ENCODE measurements at regions not wholly inside any gene's neighbourhood (a gene's known extent, or its start where the extent isn't known, plus 50 kb on each side); places are given as distances from the start of the nearest gene placed in this dataset.

GRCh38 chr15:35596285-35596684 lies 50.3 kb upstream of the DPH6 start:
- no peak for ATAC-seq

GRCh38 chr15:35602836-35603235 lies 56.9 kb upstream of the DPH6 start:
- ATAC-seq: no peak

GRCh38 chr15:35603301-35603700 lies 57.3 kb upstream of the DPH6 start:
- no peak for ATAC-seq

GRCh38 chr15:35603856-35604255 lies 57.9 kb upstream of the DPH6 start:
- ATAC-seq: no peak

GRCh38 chr15:35605764-35606449 lies 59.9 kb upstream of the DPH6 start:
- no peak for ATAC-seq

- ATAC-seq: no peak
These were observed 60.5 kb upstream of the DPH6 start for GRCh38 chr15:35606450-35606779.

- no peak for ATAC-seq
These were observed 70.7 kb upstream of the DPH6 start for GRCh38 chr15:35616498-35617271.

GRCh38 chr15:35618260-35619188 lies 72.6 kb upstream of the DPH6 start:
- ATAC-seq: no peak

GRCh38 chr15:35622641-35623340 lies 76.8 kb upstream of the DPH6 start:
- peak; percentile 81 for ATAC-seq

- no peak for ATAC-seq
These were observed 78.9 kb upstream of the DPH6 start for GRCh38 chr15:35624881-35625280.

- no peak for ATAC-seq
These were observed 80.8 kb upstream of the DPH6 start for GRCh38 chr15:35626571-35627318.

- ATAC-seq: no peak
These were observed 81.7 kb upstream of the DPH6 start for GRCh38 chr15:35627696-35628095.

- no peak for ATAC-seq
These were observed 83.8 kb upstream of the DPH6 start for GRCh38 chr15:35629766-35630165.

- ATAC-seq: peak; percentile 92
These were observed 84.6 kb upstream of the DPH6 start for GRCh38 chr15:35630532-35630931.

- ATAC-seq: peak; percentile 69
These were observed 85.0 kb upstream of the DPH6 start for GRCh38 chr15:35630985-35631384.

GRCh38 chr15:35633677-35634076 lies 87.7 kb upstream of the DPH6 start:
- no peak for ATAC-seq

GRCh38 chr15:35646790-35647189 lies 100.8 kb upstream of the DPH6 start:
- no peak for ATAC-seq

- no peak for ATAC-seq
These were observed 101.3 kb upstream of the DPH6 start for GRCh38 chr15:35647303-35647702.

GRCh38 chr15:35648941-35649340 lies 103.0 kb upstream of the DPH6 start:
- no peak for ATAC-seq

- ATAC-seq: no peak
These were observed 103.6 kb upstream of the DPH6 start for GRCh38 chr15:35649575-35649974.

GRCh38 chr15:35654332-35654731 lies 108.4 kb upstream of the DPH6 start:
- ATAC-seq: no peak

All from esophagus mucosa (tissue), 1 donor.